GM19372 (cell line): ENCODE measurements at regions not wholly inside any gene's neighbourhood (a gene's known extent, or its start where the extent isn't known, plus 50 kb on each side); places are given as distances from the start of the nearest gene placed in this dataset.

Experiments
- ATAC-seq: cut with Tn5 transposase; IDR thresholded peaks from one replicate; pipeline ENCODE4 v1.9.1; 2021; ENCODE audit warnings: mild to moderate bottlenecking, low read depth, moderate library complexity; ENCODE audit not compliant: unreplicated experiment

DNA sequence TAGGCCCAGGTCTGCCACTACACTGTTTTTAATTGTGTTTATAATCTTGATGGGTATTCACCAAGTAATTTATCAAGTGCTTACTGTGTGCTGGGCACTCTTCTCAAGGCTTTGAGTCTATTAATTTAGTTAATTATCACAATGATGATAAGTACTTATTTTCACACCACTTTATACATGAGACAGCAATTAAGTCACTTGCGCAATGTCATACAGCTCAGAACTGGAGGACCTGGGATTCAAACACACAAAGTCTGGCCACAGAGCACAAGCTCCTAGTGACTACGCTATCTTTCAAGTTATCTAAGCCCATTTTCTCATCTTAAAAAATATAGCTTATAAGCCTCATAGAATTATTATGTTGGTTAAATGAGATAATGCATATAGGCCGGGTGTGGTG is 85.0 kb downstream of the LLPH start:
- no peak for ATAC-seq

- no peak for ATAC-seq
These were observed 85.8 kb downstream of the LLPH start for GRCh38 chr12:66044731-66045130.

DNA sequence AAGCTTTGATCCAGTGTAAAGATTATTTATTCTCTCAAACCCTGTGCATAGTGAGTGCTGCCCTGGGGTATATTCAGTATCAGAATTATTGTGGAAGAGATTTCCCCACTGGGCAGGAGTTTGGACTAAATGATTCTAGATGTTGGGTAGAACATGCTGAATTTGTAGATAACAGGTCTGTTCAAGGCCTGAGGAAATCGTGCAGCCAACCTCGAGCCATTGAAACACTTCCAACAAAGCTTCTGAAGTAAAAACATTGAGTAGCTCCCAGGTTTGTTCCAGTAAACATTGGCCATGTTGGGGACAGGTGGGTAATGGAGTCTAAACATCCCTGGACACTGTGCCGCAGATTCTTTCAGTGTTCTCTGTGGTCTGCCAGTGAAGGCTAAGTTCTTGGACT is 87.5 kb downstream of the LLPH start:
- ATAC-seq, result no peak

- no peak for ATAC-seq
These were observed 88.7 kb downstream of the LLPH start for GRCh38 chr12:66041651-66042363.

DNA sequence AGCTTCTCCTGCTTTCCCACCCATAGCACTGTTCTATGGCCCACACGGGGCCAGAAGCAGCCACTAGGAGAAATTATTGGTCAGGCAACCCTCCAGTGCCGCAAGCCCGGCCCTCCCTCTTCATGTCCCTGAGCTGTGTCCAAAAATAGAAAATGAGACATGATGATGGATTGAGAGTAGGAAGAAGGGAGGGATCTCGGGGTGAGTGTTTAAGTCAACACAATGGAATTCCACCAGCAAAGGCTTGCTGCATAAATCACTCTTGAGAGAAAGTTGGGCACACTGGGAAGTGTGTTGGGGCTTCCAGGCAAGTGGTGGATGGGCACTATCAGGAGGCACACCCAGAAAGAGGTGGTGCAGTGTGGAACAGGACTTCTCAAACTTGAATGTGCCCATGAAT is 94.2 kb downstream of the LLPH start:
- ATAC-seq, result no peak

- ATAC-seq, result no peak
These were observed 95.1 kb downstream of the LLPH start for GRCh38 chr12:66035288-66035966.

DNA sequence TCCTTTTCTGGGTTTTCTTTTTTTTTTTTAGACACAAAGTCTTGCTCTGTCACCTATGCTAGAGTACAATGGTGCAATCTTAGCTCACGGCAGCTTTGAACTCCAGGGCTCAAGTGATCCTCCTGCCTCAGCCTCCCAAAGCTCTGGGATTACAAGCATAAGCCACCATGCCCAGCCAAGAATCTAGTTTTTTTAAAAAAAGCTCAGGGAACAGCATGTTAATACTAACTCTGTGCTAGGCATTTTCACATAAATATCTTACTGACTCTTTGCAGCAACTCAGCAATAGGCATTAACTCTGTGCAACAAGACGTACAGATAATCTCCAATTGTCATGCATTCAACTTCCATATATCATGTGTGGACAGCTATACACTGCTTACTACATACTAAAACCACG is 97.4 kb downstream of the LLPH start:
- ATAC-seq, result no peak

- no peak for ATAC-seq
These were observed 97.8 kb downstream of the LLPH start for GRCh38 chr12:66032739-66033138.

GRCh38 chr12:66030217-66030781 is 100.3 kb downstream of the LLPH start:
- no peak for ATAC-seq

- no peak for ATAC-seq
These were observed 102.2 kb downstream of the LLPH start for GRCh38 chr12:66028390-66028789.

GRCh38 chr12:66025477-66025876 is 105.1 kb downstream of the LLPH start:
- ATAC-seq, result no peak

GRCh38 chr12:66024949-66025348 is 105.6 kb downstream of the LLPH start:
- no peak for ATAC-seq

- ATAC-seq, result no peak
These were observed 110.1 kb downstream of the LLPH start for GRCh38 chr12:66020481-66020880.

GRCh38 chr12:66017736-66018135 is 112.8 kb downstream of the LLPH start:
- ATAC-seq, result no peak
